ENCODE measurements at regions not wholly inside any gene's neighbourhood (a gene's known extent, or its start where the extent isn't known, plus 50 kb on each side); places are given as distances from the start of the nearest gene placed in this dataset.

GRCh38 chr2:145524836-145525235 is 1004.9 kb upstream of the ZEB2 start:
- TF ChIP-seq CTCF (IDR thresholded peaks at IDR 0.05) (no peak), POLR2A (IDR thresholded peaks at IDR 0.05) (no peak)
